A549 (cell line): ENCODE measurements at regions not wholly inside any gene's neighbourhood (a gene's known extent, or its start where the extent isn't known, plus 50 kb on each side); places are given as distances from the start of the nearest gene placed in this dataset.

ENCODE experiments used
- ATAC-seq, 2 experiments: fragments of 200-7000 bp in 1 of 2; fragments of >200 bp in 1 of 2; cut with Nextera tagmentation in 1 of 2; cut with Tn5 transposase in 1 of 2; 3 replicates each; pipeline versions ENCODE4 v1.8.0 to v1.9.1; 2018 to 2020; ENCODE audit warnings: mild to moderate bottlenecking in 1 of 2, moderate library complexity in 1 of 2
- CTCF ChIA-PET: fragments of 300-600 bp; sonication (Branson Sonifier 250); formaldehyde crosslinking; extraction: SDS; loops from one replicate; lab custom pipeline; 2021; ENCODE audit warnings: antibody characterized with exemption, inconsistent platforms; lab: Yijun Ruan, JAX
- POLR2A ChIA-PET: fragments of 350-600 bp; formaldehyde crosslinking; extraction: SDS; loops from one replicate; lab custom pipeline; 2021; ENCODE audit warnings: antibody characterized with exemption, inconsistent platforms; lab: Yijun Ruan, JAX
- DNase-seq, 2 experiments: peaks; one replicate each; pipeline versions ENCODE4 v3.0.0 to v3.0.0-alpha.2; 2011 to 2016; ENCODE audit warnings: low read depth in 1 of 2, low spot score in 1 of 2
- FAIRE-seq: peaks from 2 replicates; lab custom pipeline; 2011; peaks lifted over from hg19 to GRCh38; lab: Jason Lieb, UNC
- H3K27ac ChIP-seq, 2 experiments: fragments of >200 bp; sonication (Bioruptor Twin); formaldehyde crosslinking; 3 replicates each; pipeline ENCODE4 v1.5.1; 2016 to 2017
- H3K4me1 ChIP-seq: fragments of >200 bp; sonication (Bioruptor Twin); formaldehyde crosslinking; 3 replicates; pipeline ENCODE4 v1.6.1; 2016
- H3K4me2 ChIP-seq: fragments of >200 bp; sonication (Bioruptor Twin); formaldehyde crosslinking; 3 replicates; pipeline ENCODE4 v1.6.1; 2016
- H3K4me3 ChIP-seq: fragments of >200 bp; sonication (Bioruptor Twin); formaldehyde crosslinking; 3 replicates; pipeline ENCODE4 v1.5.1; 2016
- H3K9me3 ChIP-seq: fragments of >200 bp; sonication (Bioruptor Twin); formaldehyde crosslinking; 3 replicates; pipeline ENCODE4 v1.6.1; 2016
- CBX2 ChIP-seq: fragments of 200-600 bp; sonication (generic); IDR thresholded peaks from 2 replicates; pipeline ENCODE4 v1.6.1; 2016; ENCODE audit warnings: low read depth, mild to moderate bottlenecking, borderline replicate concordance
- CHD2 ChIP-seq: fragments of 150-350 bp; IDR thresholded peaks from 2 replicates; pipeline ENCODE4 v1.6.1; 2014; ENCODE audit warnings: low read length; ENCODE audit not compliant: partially characterized antibody
- EHMT2 ChIP-seq: fragments of 200-600 bp; sonication (generic); IDR thresholded peaks from 2 replicates; pipeline ENCODE4 v1.6.1; 2016; ENCODE audit warnings: antibody characterized with exemption, low read depth, mild to moderate bottlenecking, moderate library complexity
- EP300 ChIP-seq, 2 experiments: fragments of >200 bp; sonication (Bioruptor Twin); formaldehyde crosslinking; IDR thresholded peaks; 2 replicates in 1 of 2; 3 replicates in 1 of 2; pipeline ENCODE4 v1.6.1; 2016 to 2017
- ESRRA ChIP-seq: fragments of 150-350 bp; IDR thresholded peaks from 2 replicates; pipeline ENCODE4 v1.6.1; 2014; ENCODE audit warnings: mild to moderate bottlenecking, low read length, borderline replicate concordance
- HDAC2 ChIP-seq: fragments of 200-600 bp; sonication (generic); IDR thresholded peaks from 2 replicates; pipeline ENCODE4 v1.6.1; 2016
- HEYL ChIP-seq: fragments of 250-450 bp; sonication (Bioruptor Pico); IDR thresholded peaks from 2 replicates; pipeline ENCODE4 v1.8.0; 2021; ENCODE audit warnings: mild to moderate bottlenecking, moderate library complexity
- HMGXB4 ChIP-seq: fragments of 250-450 bp; sonication (Bioruptor Pico); IDR thresholded peaks from 2 replicates; pipeline ENCODE4 v1.5.0; 2021; ENCODE audit warnings: mild to moderate bottlenecking, moderate library complexity, borderline replicate concordance
- HOXB5 ChIP-seq: fragments of 250-450 bp; sonication (Bioruptor Pico); IDR thresholded peaks from 2 replicates; pipeline ENCODE4 v1.5.0; 2020; ENCODE audit warnings: mild to moderate bottlenecking, moderate library complexity
- JUN ChIP-seq, 2 experiments: fragments of >200 bp; sonication (Bioruptor Twin); formaldehyde crosslinking; IDR thresholded peaks; 2 replicates in 1 of 2; 3 replicates in 1 of 2; pipeline ENCODE4 v1.6.1; 2016 to 2017
- JUNB ChIP-seq: fragments of >200 bp; sonication (Bioruptor Twin); formaldehyde crosslinking; IDR thresholded peaks from 2 replicates; pipeline ENCODE4 v1.6.1; 2016
- KDM5A ChIP-seq: fragments of 200-600 bp; sonication (generic); IDR thresholded peaks from 2 replicates; pipeline ENCODE4 v1.6.1; 2016; ENCODE audit warnings: antibody characterized with exemption, mild to moderate bottlenecking
- MAFK ChIP-seq: fragments of 450-650 bp; IDR thresholded peaks from 2 replicates; pipeline ENCODE4 v1.6.1; 2014; ENCODE audit not compliant: partially characterized antibody
- MYC ChIP-seq: IDR thresholded peaks from 2 replicates; pipeline ENCODE4 v1.6.1; 2012; ENCODE audit warnings: mild to moderate bottlenecking, inconsistent platforms, low read length, improper control_type of control experiment, borderline replicate concordance
- NFE2L2 ChIP-seq: fragments of 150-350 bp; conservative IDR thresholded peaks from 2 replicates; pipeline ENCODE4 v1.6.1; 2014; ENCODE audit warnings: low read length
- NR3C1 ChIP-seq: fragments of >200 bp; sonication (Bioruptor Twin); formaldehyde crosslinking; IDR thresholded peaks from 3 replicates; pipeline ENCODE4 v1.6.1; 2017
- RARB ChIP-seq: fragments of 250-450 bp; sonication (Bioruptor Pico); IDR thresholded peaks from 2 replicates; pipeline ENCODE4 v1.8.0; 2021; ENCODE audit warnings: mild to moderate bottlenecking, moderate library complexity
- RFX5 ChIP-seq: fragments of 450-650 bp; IDR thresholded peaks from 2 replicates; pipeline ENCODE4 v1.7.1; 2014; ENCODE audit warnings: antibody characterized with exemption, mild to moderate bottlenecking, moderate library complexity
- RNF2 ChIP-seq: fragments of 200-600 bp; sonication (generic); IDR thresholded peaks from 2 replicates; pipeline ENCODE4 v1.6.1; 2016; ENCODE audit warnings: low read depth, mild to moderate bottlenecking, antibody characterized with exemption, moderate library complexity, borderline replicate concordance
- SMC3 ChIP-seq: fragments of >200 bp; sonication (Bioruptor Twin); formaldehyde crosslinking; IDR thresholded peaks from 3 replicates; pipeline ENCODE4 v1.6.1; 2018; ENCODE audit warnings: inconsistent platforms
- SREBF2 ChIP-seq: fragments of 450-650 bp; IDR thresholded peaks from 2 replicates; pipeline ENCODE4 v1.6.1; 2014; ENCODE audit warnings: mild to moderate bottlenecking, moderate library complexity
- ZFP36 ChIP-seq: fragments of 450-650 bp; IDR thresholded peaks from 2 replicates; pipeline ENCODE4 v1.6.1; 2014; ENCODE audit warnings: borderline replicate concordance; ENCODE audit not compliant: partially characterized antibody
- WGBS: methylation state at CpG from one replicate; pipeline ENCODE4 v1.1.6; 2017; ENCODE audit errors: missing lambda C conversion rate; 5-methylcytosine and 5-hydroxymethylcytosine counted together
- TF ChIP-seq, protein P1 (sequence below): fragments of 250-450 bp; sonication (Bioruptor Pico); IDR thresholded peaks from 2 replicates; pipeline ENCODE4 v1.5.0; 2020; ENCODE audit warnings: low read depth, mild to moderate bottlenecking, moderate library complexity
- TF ChIP-seq, protein P2 (sequence below): fragments of >200 bp; sonication (Bioruptor Twin); formaldehyde crosslinking; IDR thresholded peaks from 3 replicates; pipeline ENCODE4 v1.5.1; 2016
- TF ChIP-seq, protein P3 (sequence below): IDR thresholded peaks from 2 replicates; pipeline ENCODE4 v1.6.1; 2012

DNA sequence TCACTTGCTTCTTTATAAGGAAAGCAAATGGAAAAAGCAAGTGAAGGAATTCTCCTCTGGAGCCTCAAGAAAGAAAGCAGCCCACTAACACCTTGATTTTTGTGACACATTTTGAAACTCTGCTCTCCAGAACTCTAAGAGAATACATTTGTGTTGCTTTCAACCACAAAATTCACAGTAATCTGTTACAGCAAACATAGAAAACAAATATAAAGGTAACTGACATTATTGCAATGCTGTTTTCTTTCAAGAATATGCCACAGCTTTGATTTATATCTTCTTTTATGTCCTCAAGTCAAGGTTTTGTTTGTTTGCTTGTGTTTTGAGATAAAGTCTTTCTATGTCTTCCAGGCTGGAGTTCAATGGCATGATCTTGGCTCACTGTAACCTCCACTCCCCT lies 103.1 kb upstream of the FIGN start:
- Histone ChIP-seq H3K27ac (no peak overlapping the region), H3K4me2 (no peak overlapping the region), H3K9me3 (no peaks in the 10 kb centered on the region), H3K4me3 (no peak overlapping the region), H3K4me1 (no peaks in the 10 kb centered on the region)
- FAIRE-seq (no peak), ATAC-seq (no peak), DNase-seq (no peak)
- no peak for TF ChIP-seq ZFP36
- ChIA-PET CTCF (no interaction called here), POLR2A (no interaction called here)

GRCh38 chr2:163836167-163836566 lies 100.4 kb upstream of the FIGN start:
- POLR2A ChIA-PET, result no interaction called here
- CTCF ChIA-PET, result no interaction called here
- H3K4me3 ChIP-seq, result no peak overlapping the region
- FAIRE-seq (no peak), DNase-seq (no peak), ATAC-seq (no peak)
- no peak overlapping the region for H3K27ac ChIP-seq
- no peak overlapping the region for H3K4me2 ChIP-seq
- H3K9me3 ChIP-seq, result no peaks in the 10 kb centered on the region
- TF ChIP-seq RARB (no peak), JUNB (no peak), CHD2 (no peak), EHMT2 (no peak), RFX5 (no peak), NR3C1 (no peak), KDM5A (no peak), HOXB5 (no peak), RNF2 (no peak)
- TF ChIP-seq, protein P1, sequence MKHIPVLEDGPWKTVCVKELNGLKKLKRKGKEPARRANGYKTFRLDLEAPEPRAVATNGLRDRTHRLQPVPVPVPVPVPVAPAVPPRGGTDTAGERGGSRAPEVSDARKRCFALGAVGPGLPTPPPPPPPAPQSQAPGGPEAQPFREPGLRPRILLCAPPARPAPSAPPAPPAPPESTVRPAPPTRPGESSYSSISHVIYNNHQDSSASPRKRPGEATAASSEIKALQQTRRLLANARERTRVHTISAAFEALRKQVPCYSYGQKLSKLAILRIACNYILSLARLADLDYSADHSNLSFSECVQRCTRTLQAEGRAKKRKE (CRISPR knock-in tag), result no peak
- TF ChIP-seq, protein P2, sequence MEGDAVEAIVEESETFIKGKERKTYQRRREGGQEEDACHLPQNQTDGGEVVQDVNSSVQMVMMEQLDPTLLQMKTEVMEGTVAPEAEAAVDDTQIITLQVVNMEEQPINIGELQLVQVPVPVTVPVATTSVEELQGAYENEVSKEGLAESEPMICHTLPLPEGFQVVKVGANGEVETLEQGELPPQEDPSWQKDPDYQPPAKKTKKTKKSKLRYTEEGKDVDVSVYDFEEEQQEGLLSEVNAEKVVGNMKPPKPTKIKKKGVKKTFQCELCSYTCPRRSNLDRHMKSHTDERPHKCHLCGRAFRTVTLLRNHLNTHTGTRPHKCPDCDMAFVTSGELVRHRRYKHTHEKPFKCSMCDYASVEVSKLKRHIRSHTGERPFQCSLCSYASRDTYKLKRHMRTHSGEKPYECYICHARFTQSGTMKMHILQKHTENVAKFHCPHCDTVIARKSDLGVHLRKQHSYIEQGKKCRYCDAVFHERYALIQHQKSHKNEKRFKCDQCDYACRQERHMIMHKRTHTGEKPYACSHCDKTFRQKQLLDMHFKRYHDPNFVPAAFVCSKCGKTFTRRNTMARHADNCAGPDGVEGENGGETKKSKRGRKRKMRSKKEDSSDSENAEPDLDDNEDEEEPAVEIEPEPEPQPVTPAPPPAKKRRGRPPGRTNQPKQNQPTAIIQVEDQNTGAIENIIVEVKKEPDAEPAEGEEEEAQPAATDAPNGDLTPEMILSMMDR, result no peak
- H3K4me1 ChIP-seq, result no peaks in the 10 kb centered on the region

- ChIA-PET POLR2A (no interaction called here), CTCF (no interaction called here)
- no peak for TF ChIP-seq HDAC2
- TF ChIP-seq MYC, result no peak
- TF ChIP-seq CHD2, result no peak
- TF ChIP-seq EHMT2, result no peak
- no peak for TF ChIP-seq HMGXB4 (CRISPR knock-in tag)
- no peak for TF ChIP-seq SREBF2
- no peak for TF ChIP-seq CBX2
- TF ChIP-seq, protein P3, sequence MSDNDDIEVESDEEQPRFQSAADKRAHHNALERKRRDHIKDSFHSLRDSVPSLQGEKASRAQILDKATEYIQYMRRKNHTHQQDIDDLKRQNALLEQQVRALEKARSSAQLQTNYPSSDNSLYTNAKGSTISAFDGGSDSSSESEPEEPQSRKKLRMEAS, result no peak
- no peak for TF ChIP-seq HEYL (CRISPR knock-in tag)
- TF ChIP-seq NFE2L2, result no peak
- TF ChIP-seq MAFK, result no peak
- TF ChIP-seq ESRRA, result no peak
- TF ChIP-seq SMC3, result no peak
- no peak for TF ChIP-seq JUN (IDR thresholded peaks at IDR 0.05)
- no peak for TF ChIP-seq EP300 (IDR thresholded peaks at IDR 0.05)
- no peak overlapping the region for H3K4me3 ChIP-seq
- DNase-seq, result no peak
- H3K4me1 ChIP-seq, result no peaks in the 10 kb centered on the region
- no peak overlapping the region for H3K4me2 ChIP-seq
- no peaks in the 10 kb centered on the region for H3K9me3 ChIP-seq
- no peak overlapping the region for H3K27ac ChIP-seq
- ATAC-seq, result no peak
- no peak for FAIRE-seq
- 85% methylated on average over 1 of the region's 1 CpG for WGBS
Observed at GRCh38 chr2:163834841-163835240, 99.0 kb upstream of the FIGN start.
